NAMALWA (cell line): ENCODE measurements at regions not wholly inside any gene's neighbourhood (a gene's known extent, or its start where the extent isn't known, plus 50 kb on each side); places are given as distances from the start of the nearest gene placed in this dataset.
"Not testable (repeated sequence)": the region's sequence is repeated elsewhere in the genome, so short reads cannot be mapped to it uniquely, and the experiment has no call there.

Experiments
- DNase-seq: peaks from one replicate; pipeline ENCODE4 v3.0.0-alpha.2; 2015; ENCODE audit warnings: low spot score

- no peak for DNase-seq
Observed at GRCh38 chrX:116872931-116873330, 410.2 kb upstream of the CT83 start.

GRCh38 chrX:116863029-116863428 lies 400.3 kb upstream of the CT83 start:
- DNase-seq: no peak

- DNase-seq: peak; percentile 0
Observed at GRCh38 chrX:116862340-116862739, 399.6 kb upstream of the CT83 start.

- DNase-seq: no peak
Observed at GRCh38 chrX:116841290-116841689, 378.5 kb upstream of the CT83 start.

GRCh38 chrX:116827063-116827462 lies 364.3 kb upstream of the CT83 start:
- DNase-seq: no peak

GRCh38 chrX:116824785-116825184 lies 362.0 kb upstream of the CT83 start:
- no peak for DNase-seq

GRCh38 chrX:116823677-116824076 lies 360.9 kb upstream of the CT83 start:
- DNase-seq: no peak

GRCh38 chrX:116806288-116806802 lies 343.6 kb upstream of the CT83 start:
- no peak for DNase-seq

- no peak for DNase-seq
Observed at GRCh38 chrX:116801943-116802342, 339.2 kb upstream of the CT83 start.

GRCh38 chrX:116781926-116782325 lies 319.1 kb upstream of the CT83 start:
- no peak for DNase-seq

- no peak for DNase-seq
Observed at GRCh38 chrX:116757491-116757890, 294.7 kb upstream of the CT83 start.

GRCh38 chrX:116756958-116757357 lies 294.2 kb upstream of the CT83 start:
- no peak for DNase-seq

GRCh38 chrX:116749943-116750342 lies 287.2 kb upstream of the CT83 start:
- DNase-seq: no peak

- no peak for DNase-seq
Observed at GRCh38 chrX:116732214-116732613, 269.4 kb upstream of the CT83 start.

- no peak for DNase-seq
Observed at GRCh38 chrX:116726806-116727205, 264.0 kb upstream of the CT83 start.

- DNase-seq: no peak
Observed at GRCh38 chrX:116694046-116694445, 231.3 kb upstream of the CT83 start.

- DNase-seq: not testable (repeated sequence)
Observed at GRCh38 chrX:116679544-116679943, 216.8 kb upstream of the CT83 start.

GRCh38 chrX:116667346-116668134 lies 204.8 kb upstream of the CT83 start:
- no peak for DNase-seq

- DNase-seq: no peak
Observed at GRCh38 chrX:116657071-116657470, 194.3 kb upstream of the CT83 start.

- no peak for DNase-seq
Observed at GRCh38 chrX:116628464-116628863, 165.7 kb upstream of the CT83 start.

GRCh38 chrX:116618546-116618945 lies 155.8 kb upstream of the CT83 start:
- DNase-seq: no peak

GRCh38 chrX:116607776-116608175 lies 145.0 kb upstream of the CT83 start:
- no peak for DNase-seq

- no peak for DNase-seq
Observed at GRCh38 chrX:116605576-116605975, 142.8 kb upstream of the CT83 start.

- no peak for DNase-seq
Observed at GRCh38 chrX:116596010-116596409, 133.2 kb upstream of the CT83 start.
